Uterus (tissue), 3 donors: ENCODE measurements at regions not wholly inside any gene's neighbourhood (a gene's known extent, or its start where the extent isn't known, plus 50 kb on each side); places are given as distances from the start of the nearest gene placed in this dataset.

Source experiments
- DNase-seq, 2 donors: peaks; one replicate each; pipeline ENCODE4 v3.0.0-alpha.2; 2019 to 2020
- H3K27ac ChIP-seq, 2 donors: fragments of 200-600 bp; sonication (generic); 1 replicate in 1 of 2; 2 replicates in 1 of 2; pipeline ENCODE4 v1.5.1; 2016 to 2018
- H3K27me3 ChIP-seq, 2 donors: fragments of 200-600 bp; sonication (generic); one replicate each; pipeline ENCODE4 v1.5.1; 2018 to 2019; ENCODE audit warnings: control low read depth in 1 of 2
- H3K36me3 ChIP-seq, 2 donors: fragments of 200-600 bp; sonication (generic); one replicate each; pipeline ENCODE4 v1.5.1; 2019; ENCODE audit warnings: control low read depth in 1 of 2
- H3K4me1 ChIP-seq, 2 donors: fragments of 200-600 bp; sonication (generic); one replicate each; pipeline ENCODE4 v1.5.1; 2018 to 2019; ENCODE audit warnings: control low read depth in 1 of 2
- H3K4me3 ChIP-seq, 2 donors: fragments of 200-600 bp; sonication (generic); 1 replicate in 1 of 2; 2 replicates in 1 of 2; pipeline ENCODE4 v1.5.1; 2018 to 2019; ENCODE audit warnings: mild to moderate bottlenecking in 1 of 2
- H3K9me3 ChIP-seq, 2 donors: fragments of 200-600 bp; sonication (generic); one replicate each; pipeline ENCODE4 v1.5.1; 2019; ENCODE audit warnings: control low read depth in 1 of 2
- POLR2A ChIP-seq, 2 donors: fragments of 450-650 bp; IDR thresholded peaks; one replicate each; pipeline ENCODE4 v1.6.1; 2016; ENCODE audit warnings: antibody characterized with exemption in 2 of 2, mild to moderate bottlenecking in 1 of 2, moderate library complexity in 1 of 2
- intact Hi-C: fragments of 100-400 bp; cut with DNase I; formaldehyde crosslinking; loops from one replicate; pipeline ENCODE4 v1.15.1; 2023; ENCODE audit warnings: low total_unique reads
- TF ChIP-seq, protein P1 (sequence below), 4 experiments: fragments of 200-600 bp in 2 of 4; fragments of 450-650 bp in 2 of 4; sonication (generic) in 2 of 4; IDR thresholded peaks; one replicate each; pipeline ENCODE4 v1.5.1; 2016 to 2019; ENCODE audit warnings: antibody characterized with exemption in 4 of 4, mild to moderate bottlenecking in 2 of 4, moderate library complexity in 1 of 4
- donor health status: DM: yes; HTN: yes; CAD: no.

GRCh38 chr1:213550804-213551203, 437.0 kb upstream of the PROX1 start:
- intact Hi-C loops: no loop called here
- Histone ChIP-seq H3K27me3 (no peaks in the 10 kb centered on the region), H3K4me3 (no peak overlapping the region), H3K36me3 (no peaks in the 10 kb centered on the region), H3K27ac (no peak overlapping the region), H3K9me3 (no peaks in the 10 kb centered on the region), H3K4me1 (no peaks in the 10 kb centered on the region)
- TF ChIP-seq POLR2A (IDR thresholded peaks at IDR 0.05): no peak
- TF ChIP-seq, protein P1, sequence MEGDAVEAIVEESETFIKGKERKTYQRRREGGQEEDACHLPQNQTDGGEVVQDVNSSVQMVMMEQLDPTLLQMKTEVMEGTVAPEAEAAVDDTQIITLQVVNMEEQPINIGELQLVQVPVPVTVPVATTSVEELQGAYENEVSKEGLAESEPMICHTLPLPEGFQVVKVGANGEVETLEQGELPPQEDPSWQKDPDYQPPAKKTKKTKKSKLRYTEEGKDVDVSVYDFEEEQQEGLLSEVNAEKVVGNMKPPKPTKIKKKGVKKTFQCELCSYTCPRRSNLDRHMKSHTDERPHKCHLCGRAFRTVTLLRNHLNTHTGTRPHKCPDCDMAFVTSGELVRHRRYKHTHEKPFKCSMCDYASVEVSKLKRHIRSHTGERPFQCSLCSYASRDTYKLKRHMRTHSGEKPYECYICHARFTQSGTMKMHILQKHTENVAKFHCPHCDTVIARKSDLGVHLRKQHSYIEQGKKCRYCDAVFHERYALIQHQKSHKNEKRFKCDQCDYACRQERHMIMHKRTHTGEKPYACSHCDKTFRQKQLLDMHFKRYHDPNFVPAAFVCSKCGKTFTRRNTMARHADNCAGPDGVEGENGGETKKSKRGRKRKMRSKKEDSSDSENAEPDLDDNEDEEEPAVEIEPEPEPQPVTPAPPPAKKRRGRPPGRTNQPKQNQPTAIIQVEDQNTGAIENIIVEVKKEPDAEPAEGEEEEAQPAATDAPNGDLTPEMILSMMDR (IDR thresholded peaks at IDR 0.05): no peak
- DNase-seq: no peak

- Histone ChIP-seq H3K27ac (no peak overlapping the region), H3K9me3 (no peaks in the 10 kb centered on the region), H3K4me3 (no peak overlapping the region), H3K36me3 (no peaks in the 10 kb centered on the region), H3K4me1 (no peaks in the 10 kb centered on the region), H3K27me3 (no peaks in the 10 kb centered on the region)
- no peak for TF ChIP-seq POLR2A (IDR thresholded peaks at IDR 0.05)
- TF ChIP-seq, protein P1 (IDR thresholded peaks at IDR 0.05): no peak
- no peak for DNase-seq
- intact Hi-C loops: no loop called here
Observed at GRCh38 chr1:213552045-213552444, 435.7 kb upstream of the PROX1 start.

GRCh38 chr1:213560226-213560625, 427.5 kb upstream of the PROX1 start:
- Histone ChIP-seq H3K4me1 (no peaks in the 10 kb centered on the region), H3K27me3 (no peaks in the 10 kb centered on the region), H3K27ac (no peak overlapping the region), H3K9me3 (no peaks in the 10 kb centered on the region), H3K4me3 (no peak overlapping the region), H3K36me3 (no peaks in the 10 kb centered on the region)
- TF ChIP-seq, protein P1 (IDR thresholded peaks at IDR 0.05): no peak
- no peak for TF ChIP-seq POLR2A (IDR thresholded peaks at IDR 0.05)
- DNase-seq: no peak
- intact Hi-C loops: no loop called here

- Histone ChIP-seq H3K4me3 (no peak overlapping the region), H3K4me1 (no peaks in the 10 kb centered on the region), H3K36me3 (no peaks in the 10 kb centered on the region), H3K27ac (no peak overlapping the region), H3K9me3 (no peaks in the 10 kb centered on the region), H3K27me3 (no peaks in the 10 kb centered on the region)
- TF ChIP-seq, protein P1 (IDR thresholded peaks at IDR 0.05): no peak
- TF ChIP-seq POLR2A (IDR thresholded peaks at IDR 0.05): no peak
- DNase-seq: no peak
- intact Hi-C loops: no loop called here
Observed at GRCh38 chr1:213561870-213562269, 425.9 kb upstream of the PROX1 start.

DNA sequence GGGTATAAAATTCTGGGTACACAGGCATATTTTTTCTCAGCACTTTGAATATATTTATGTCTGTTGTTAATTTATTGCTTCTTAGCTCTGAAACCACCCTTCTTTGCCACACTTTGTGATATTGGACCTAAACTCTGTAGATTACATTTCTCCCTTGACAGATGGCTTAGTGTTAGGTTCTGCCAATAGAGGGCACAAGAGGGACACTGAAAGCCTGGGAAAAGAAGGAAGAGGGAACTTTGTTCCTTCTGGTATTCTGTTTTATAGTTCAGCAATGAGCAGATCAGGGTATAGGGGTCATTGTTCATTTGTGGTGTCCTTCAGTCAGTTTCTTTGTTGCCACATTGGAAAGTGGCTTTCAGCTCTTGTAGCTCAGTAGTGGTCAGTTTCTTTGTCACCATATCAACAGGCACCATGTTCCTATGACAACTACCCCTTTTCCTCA, 423.5 kb upstream of the PROX1 start:
- DNase-seq: no peak
- H3K4me3 ChIP-seq: no peak overlapping the region
- H3K36me3 ChIP-seq: no peaks in the 10 kb centered on the region
- H3K27ac ChIP-seq: no peak overlapping the region
- H3K9me3 ChIP-seq: no peaks in the 10 kb centered on the region
- intact Hi-C loops: no loop called here
- H3K27me3 ChIP-seq: no peaks in the 10 kb centered on the region
- TF ChIP-seq POLR2A (IDR thresholded peaks at IDR 0.05): no peak
- TF ChIP-seq, protein P1 (IDR thresholded peaks at IDR 0.05): no peak
- H3K4me1 ChIP-seq: no peaks in the 10 kb centered on the region
